OCI-LY7 (cell line): ENCODE measurements at regions not wholly inside any gene's neighbourhood (a gene's known extent, or its start where the extent isn't known, plus 50 kb on each side); places are given as distances from the start of the nearest gene placed in this dataset.

Source experiments
- BruUV-seq: library from RNA; stranded (reverse); fragments of 400-500 nt; replicated peaks from 2 replicates; lab custom pipeline; 2021; lab: Mats Ljungman, UMichigan
- CTCF ChIA-PET: fragments of 300-600 bp; sonication (Branson Sonifier 250); formaldehyde crosslinking; loops from one replicate; lab custom pipeline; 2022; ENCODE audit warnings: antibody characterized with exemption; ENCODE audit not compliant: unreplicated experiment; lab: Charles Lee
- POLR2A ChIA-PET: fragments of 300-600 bp; sonication (Branson Sonifier 250); formaldehyde crosslinking; loops from one replicate; lab custom pipeline; 2022; ENCODE audit warnings: antibody characterized with exemption; lab: Charles Lee
- DNase-seq: peaks from one replicate; pipeline ENCODE4 v3.0.0-alpha.2; 2015; ENCODE audit warnings: low spot score
- H2AFZ ChIP-seq: fragments of 200-600 bp; sonication (generic), shearing (Covaris generic); 2 replicates; pipeline ENCODE4 v1.6.1; 2014; ENCODE audit warnings: mild to moderate bottlenecking, antibody characterized with exemption, low read length, moderate library complexity
- H3K27ac ChIP-seq: fragments of 200-600 bp; sonication (generic); 2 replicates; pipeline ENCODE4 v1.5.1; 2014; ENCODE audit warnings: mixed run types, low read depth, mild to moderate bottlenecking, moderate library complexity, low read length, inconsistent platforms; ENCODE audit not compliant: poor library complexity, severe bottlenecking
- H3K36me3 ChIP-seq: fragments of 200-600 bp; sonication (generic); 2 replicates; pipeline ENCODE4 v1.6.1; 2014; ENCODE audit warnings: mild to moderate bottlenecking, antibody characterized with exemption, low read length, moderate library complexity, mixed read lengths; ENCODE audit not compliant: insufficient read depth
- H3K4me1 ChIP-seq: fragments of 200-600 bp; sonication (generic); 2 replicates; pipeline ENCODE4 v1.5.1; 2014; ENCODE audit warnings: mild to moderate bottlenecking, low read length; ENCODE audit not compliant: insufficient read depth, poor library complexity, severe bottlenecking
- H3K4me2 ChIP-seq: fragments of 200-600 bp; sonication (generic); 2 replicates; pipeline ENCODE4 v1.6.1; 2014; ENCODE audit warnings: mild to moderate bottlenecking, low read length
- H3K4me3 ChIP-seq: fragments of 200-600 bp; sonication (generic); 2 replicates; pipeline ENCODE4 v1.5.1; 2014; ENCODE audit warnings: mild to moderate bottlenecking, low read depth, low read length; ENCODE audit not compliant: poor library complexity, severe bottlenecking
- H3K79me2 ChIP-seq: fragments of 200-600 bp; sonication (generic); 2 replicates; pipeline ENCODE4 v1.6.1; 2016; ENCODE audit warnings: low read depth, mild to moderate bottlenecking, low read length, moderate library complexity, mixed read lengths; ENCODE audit not compliant: insufficient read depth
- H3K9me2 ChIP-seq: fragments of 200-600 bp; sonication (generic); 2 replicates; pipeline ENCODE4 v1.6.1; 2016; ENCODE audit warnings: mild to moderate bottlenecking, low read length, mixed read lengths; ENCODE audit not compliant: insufficient read depth
- H3K9me3 ChIP-seq: fragments of 200-600 bp; sonication (generic); 2 replicates; pipeline ENCODE4 v1.6.1; 2014; ENCODE audit warnings: mild to moderate bottlenecking, mixed run types, low read length, mixed read lengths
- H4K20me1 ChIP-seq: fragments of 200-600 bp; sonication (generic); 2 replicates; pipeline ENCODE4 v1.6.1; 2014; ENCODE audit warnings: mild to moderate bottlenecking, antibody characterized with exemption, low read length, moderate library complexity, mixed read lengths; ENCODE audit not compliant: insufficient read depth
- CTCF ChIP-seq: fragments of 200-600 bp; sonication (generic); conservative IDR thresholded peaks from 2 replicates; pipeline ENCODE4 v1.5.1; 2014; ENCODE audit warnings: mild to moderate bottlenecking, antibody characterized with exemption, low read length, moderate library complexity, mixed read lengths
- EZH2phosphoT487 ChIP-seq: fragments of 200-600 bp; sonication (generic); IDR thresholded peaks from 2 replicates; pipeline ENCODE4 v1.6.1; 2018; ENCODE audit warnings: low read depth, borderline replicate concordance, mild to moderate bottlenecking, mixed run types, antibody characterized with exemption, low read length, moderate library complexity, mixed read lengths
- intact Hi-C: fragments of 100-400 bp; cut with micrococcal nuclease; formaldehyde crosslinking; loops from one replicate; pipeline ENCODE4 v1.10.0; 2022; ENCODE audit not compliant: unreplicated experiment

- Histone ChIP-seq H3K4me3 (no peak overlapping the region), H3K9me3 (no peaks in the 10 kb centered on the region), H3K9me2 (no peaks in the 10 kb centered on the region), H3K4me2 (no peak overlapping the region), H3K4me1 (no peaks in the 10 kb centered on the region), H3K27ac (no peak overlapping the region), H4K20me1 (no peaks in the 10 kb centered on the region), H3K36me3 (no peaks in the 10 kb centered on the region), H3K79me2 (no peaks in the 10 kb centered on the region), H2AFZ (no peak overlapping the region)
- intact Hi-C loops = no loop called here
- POLR2A ChIA-PET = no interaction called here
- BruUV-seq = no TSS peak
- CTCF ChIA-PET = no interaction called here
- TF ChIP-seq EZH2phosphoT487 (no peak), CTCF (no peak)
- DNase-seq = no peak
These were observed 395.5 kb upstream of the POM121L12 start for GRCh38 chr7:52639981-52640380.

- ChIA-PET POLR2A (no interaction called here), CTCF (no interaction called here)
- H3K4me1 ChIP-seq = no peaks in the 10 kb centered on the region
- no peaks in the 10 kb centered on the region for H3K9me3 ChIP-seq
- H3K9me2 ChIP-seq = no peaks in the 10 kb centered on the region
- H3K27ac ChIP-seq = no peak overlapping the region
- H3K4me2 ChIP-seq = no peak overlapping the region
- no peaks in the 10 kb centered on the region for H3K79me2 ChIP-seq
- intact Hi-C loops = no loop called here
- no peak overlapping the region for H3K4me3 ChIP-seq
- no peak overlapping the region for H2AFZ ChIP-seq
- H4K20me1 ChIP-seq = no peaks in the 10 kb centered on the region
- no peaks in the 10 kb centered on the region for H3K36me3 ChIP-seq
- no TSS peak for BruUV-seq
- no peak for TF ChIP-seq CTCF
- no peak for DNase-seq
These were observed 396.3 kb upstream of the POM121L12 start for GRCh38 chr7:52639126-52639525.

- Histone ChIP-seq H3K79me2 (no peaks in the 10 kb centered on the region), H3K4me2 (no peak overlapping the region), H3K4me1 (no peaks in the 10 kb centered on the region), H3K27ac (no peak overlapping the region), H3K36me3 (no peaks in the 10 kb centered on the region), H4K20me1 (no peaks in the 10 kb centered on the region), H3K9me3 (no peaks in the 10 kb centered on the region), H3K9me2 (no peaks in the 10 kb centered on the region), H2AFZ (no peak overlapping the region), H3K4me3 (no peak overlapping the region)
- DNase-seq = no peak
- CTCF ChIA-PET = no interaction called here
- intact Hi-C loops = no loop called here
- no peak for TF ChIP-seq CTCF
- TF ChIP-seq EZH2phosphoT487 = no peak
- no TSS peak for BruUV-seq
- POLR2A ChIA-PET = no interaction called here
These were observed 400.4 kb upstream of the POM121L12 start for GRCh38 chr7:52635021-52635420.
